MG63 (cell line): ENCODE measurements at regions not wholly inside any gene's neighbourhood (a gene's known extent, or its start where the extent isn't known, plus 50 kb on each side); places are given as distances from the start of the nearest gene placed in this dataset.

Experiments
- DNase-seq: peaks from one replicate; pipeline ENCODE4 v3.0.0-alpha.2; 2020
- H3K27me3 ChIP-seq: fragments of 250-450 bp; sonication (Bioruptor Pico); 2 replicates; pipeline ENCODE4 v1.5.1; 2020; ENCODE audit warnings: mild to moderate bottlenecking, moderate library complexity
- H3K36me3 ChIP-seq: fragments of 250-450 bp; sonication (Bioruptor Pico); 2 replicates; pipeline ENCODE4 v1.5.1; 2020; ENCODE audit warnings: mild to moderate bottlenecking, moderate library complexity
- H3K4me3 ChIP-seq: fragments of 250-450 bp; sonication (Bioruptor Pico); 2 replicates; pipeline ENCODE4 v1.5.1; 2020; ENCODE audit warnings: mild to moderate bottlenecking, moderate library complexity
- H3K9me3 ChIP-seq: fragments of 250-450 bp; sonication (Bioruptor Pico); 2 replicates; pipeline ENCODE4 v1.5.1; 2020; ENCODE audit warnings: mild to moderate bottlenecking, moderate library complexity

DNA sequence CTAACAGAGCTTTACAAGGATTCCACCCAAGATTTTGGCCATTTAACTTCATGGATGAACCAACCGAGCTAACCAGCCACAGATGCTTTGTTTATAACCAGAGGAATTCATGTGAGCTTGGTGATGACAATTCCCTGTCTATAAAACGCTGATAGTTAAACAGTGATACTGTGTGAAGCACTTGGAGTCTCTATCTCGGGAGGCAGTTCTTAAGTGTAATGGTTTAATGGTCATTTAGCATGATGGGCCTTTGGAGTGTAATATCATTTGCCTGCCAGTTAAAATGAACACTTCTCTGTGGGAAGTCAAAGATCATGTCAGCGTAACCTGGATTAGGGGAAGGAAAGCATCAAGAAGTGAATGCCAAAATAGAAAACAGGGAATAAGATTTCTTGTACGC lies 368.6 kb upstream of the THRB start:
- H3K36me3 ChIP-seq: no peaks in the 10 kb centered on the region
- DNase-seq: no peak
- H3K9me3 ChIP-seq: no peaks in the 10 kb centered on the region
- H3K4me3 ChIP-seq: no peak overlapping the region
- H3K27me3 ChIP-seq: no peaks in the 10 kb centered on the region

DNA sequence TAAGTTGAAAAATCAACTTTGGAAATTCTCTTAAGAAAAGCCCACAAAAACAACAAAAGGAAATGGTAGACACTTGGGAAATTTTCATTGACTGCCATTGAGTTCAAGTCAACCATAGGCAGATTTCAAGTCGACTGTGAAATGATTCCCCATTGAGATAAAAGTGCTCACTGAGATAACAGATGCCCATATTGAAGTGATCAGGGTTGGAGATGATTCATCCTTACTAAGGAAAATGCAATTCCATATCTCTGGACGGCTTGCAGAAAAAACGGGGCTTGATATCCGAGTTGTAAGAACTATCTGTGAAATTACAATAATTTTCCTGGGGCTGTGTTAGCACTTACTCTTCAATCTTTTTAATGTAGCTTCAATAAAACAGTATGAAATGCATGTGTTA lies 373.1 kb upstream of the THRB start:
- no peak for DNase-seq
- Histone ChIP-seq H3K27me3 (no peaks in the 10 kb centered on the region), H3K36me3 (no peaks in the 10 kb centered on the region), H3K9me3 (no peaks in the 10 kb centered on the region), H3K4me3 (no peak overlapping the region)

GRCh38 chr3:24881239-24881638 lies 386.6 kb upstream of the THRB start:
- Histone ChIP-seq H3K4me3 (no peak overlapping the region), H3K27me3 (no peaks in the 10 kb centered on the region), H3K9me3 (no peaks in the 10 kb centered on the region), H3K36me3 (no peaks in the 10 kb centered on the region)
- DNase-seq: no peak

- DNase-seq: no peak
- H3K27me3 ChIP-seq: no peaks in the 10 kb centered on the region
- H3K9me3 ChIP-seq: no peaks in the 10 kb centered on the region
- no peaks in the 10 kb centered on the region for H3K36me3 ChIP-seq
- H3K4me3 ChIP-seq: no peak overlapping the region
Measured at GRCh38 chr3:24886501-24886900, 391.9 kb upstream of the THRB start.

DNA sequence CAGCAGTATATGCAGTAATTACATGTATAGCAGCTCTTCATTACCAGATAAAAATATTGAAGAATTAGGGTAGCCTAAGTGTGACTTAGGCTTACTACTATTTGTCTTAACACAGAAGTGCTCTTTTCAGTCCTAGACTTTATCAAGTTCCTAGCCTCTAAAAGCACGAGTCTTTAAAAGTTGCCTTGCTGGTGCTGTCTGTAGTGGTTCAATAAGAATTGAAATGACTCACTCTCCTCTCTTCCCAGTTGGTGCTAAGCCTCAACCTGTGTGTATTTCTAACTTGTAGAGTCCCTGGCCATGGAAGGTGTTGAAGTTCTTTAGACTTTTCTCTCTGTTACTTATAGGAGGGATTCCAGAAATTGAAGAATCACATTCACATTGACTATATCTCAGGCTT lies 395.4 kb upstream of the THRB start:
- no peaks in the 10 kb centered on the region for H3K9me3 ChIP-seq
- H3K36me3 ChIP-seq: no peaks in the 10 kb centered on the region
- H3K27me3 ChIP-seq: no peaks in the 10 kb centered on the region
- no peak overlapping the region for H3K4me3 ChIP-seq
- no peak for DNase-seq

GRCh38 chr3:24899373-24899772 lies 404.7 kb upstream of the THRB start:
- DNase-seq: no peak

DNA sequence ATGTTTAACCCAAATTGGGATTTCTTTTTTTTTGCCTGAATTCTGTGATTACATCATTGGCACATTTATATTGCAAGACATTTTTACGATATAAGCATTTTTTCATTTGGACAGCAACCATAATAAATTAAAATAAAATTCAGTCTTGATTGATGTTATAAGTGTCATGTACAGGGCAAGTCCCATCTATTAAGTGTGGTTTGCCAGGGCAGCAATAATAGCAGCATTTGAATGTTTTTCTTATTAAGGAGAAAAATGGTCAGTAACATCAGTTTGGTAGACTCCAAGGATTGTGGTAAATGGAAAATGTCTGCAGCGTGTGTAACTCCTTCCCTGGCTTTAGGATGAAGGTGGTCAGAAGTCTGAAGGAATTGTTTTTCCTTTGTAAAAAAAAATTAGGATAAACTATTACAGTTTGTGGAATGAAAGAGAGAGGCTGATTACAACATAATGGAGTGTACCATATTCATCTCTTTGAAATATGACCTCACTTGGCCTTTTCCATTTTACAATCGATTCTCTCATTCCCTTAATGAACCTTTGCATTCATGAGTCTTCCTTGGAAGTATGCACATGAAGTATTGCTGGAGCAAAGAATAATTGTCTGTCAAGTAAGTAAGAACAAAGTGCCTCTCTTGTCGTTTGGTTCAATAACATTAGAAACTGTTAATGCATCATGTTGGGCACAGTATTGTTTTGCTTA lies 405.4 kb upstream of the THRB start:
- DNase-seq: no peak
- Histone ChIP-seq H3K36me3 (no peaks in the 10 kb centered on the region), H3K27me3 (no peaks in the 10 kb centered on the region), H3K9me3 (no peaks in the 10 kb centered on the region), H3K4me3 (no peak overlapping the region)

More at GRCh38 chr3:24899373-24899772, 404.7 kb upstream of the THRB start:
- Histone ChIP-seq H3K9me3 (no peaks in the 10 kb centered on the region), H3K4me3 (no peak overlapping the region), H3K36me3 (no peaks in the 10 kb centered on the region), H3K27me3 (no peaks in the 10 kb centered on the region)

DNA sequence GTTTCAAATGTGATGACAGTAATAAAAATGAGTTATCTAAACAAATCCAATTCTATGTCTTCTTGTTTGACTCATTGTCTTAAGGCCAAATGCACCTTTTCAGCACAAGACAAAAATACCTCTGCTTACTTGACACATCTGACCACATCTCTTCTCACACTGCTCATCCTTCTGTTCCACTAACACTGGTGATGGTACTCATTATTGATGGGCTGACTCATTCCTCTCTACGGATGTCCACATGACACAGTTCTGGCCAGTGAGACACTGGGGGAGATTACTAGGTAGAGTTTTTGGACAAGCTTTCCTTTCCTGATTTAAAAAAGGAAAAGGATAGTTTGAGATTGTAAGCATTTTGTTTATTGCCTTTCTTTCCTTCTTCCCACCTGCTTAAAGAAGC lies 410.6 kb upstream of the THRB start:
- no peaks in the 10 kb centered on the region for H3K9me3 ChIP-seq
- no peaks in the 10 kb centered on the region for H3K36me3 ChIP-seq
- DNase-seq: no peak
- H3K27me3 ChIP-seq: no peaks in the 10 kb centered on the region
- H3K4me3 ChIP-seq: no peak overlapping the region

GRCh38 chr3:24907106-24907505 lies 412.5 kb upstream of the THRB start:
- Histone ChIP-seq H3K9me3 (no peaks in the 10 kb centered on the region), H3K4me3 (no peak overlapping the region), H3K27me3 (no peaks in the 10 kb centered on the region), H3K36me3 (no peaks in the 10 kb centered on the region)
- no peak for DNase-seq

GRCh38 chr3:24911076-24911475 lies 416.4 kb upstream of the THRB start:
- DNase-seq: no peak
- H3K27me3 ChIP-seq: no peaks in the 10 kb centered on the region
- no peak overlapping the region for H3K4me3 ChIP-seq
- H3K9me3 ChIP-seq: no peaks in the 10 kb centered on the region
- H3K36me3 ChIP-seq: no peaks in the 10 kb centered on the region

DNA sequence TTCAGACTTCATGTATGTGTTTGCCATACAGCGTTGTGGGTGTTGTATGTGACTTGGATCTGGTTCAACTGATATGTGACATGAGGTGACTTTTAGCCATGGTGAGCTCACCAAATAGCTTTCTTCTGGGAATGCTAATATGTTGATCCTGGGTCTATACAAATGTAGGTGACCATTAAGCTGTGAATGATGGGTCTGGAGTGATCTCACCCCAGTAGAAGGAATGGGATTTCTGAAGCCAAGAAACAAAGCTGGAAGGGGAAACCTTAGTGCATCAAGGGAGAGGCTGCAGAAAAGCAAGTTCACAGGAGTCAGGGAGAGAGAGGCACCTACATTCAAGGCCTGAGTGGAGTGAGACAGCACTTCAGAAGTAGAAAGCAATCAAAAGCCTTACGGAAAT lies 421.0 kb upstream of the THRB start:
- no peaks in the 10 kb centered on the region for H3K36me3 ChIP-seq
- no peak overlapping the region for H3K4me3 ChIP-seq
- DNase-seq: no peak
- H3K27me3 ChIP-seq: no peaks in the 10 kb centered on the region
- H3K9me3 ChIP-seq: no peaks in the 10 kb centered on the region

- H3K4me3 ChIP-seq: no peak overlapping the region
- H3K36me3 ChIP-seq: no peaks in the 10 kb centered on the region
- H3K9me3 ChIP-seq: no peaks in the 10 kb centered on the region
- no peaks in the 10 kb centered on the region for H3K27me3 ChIP-seq
- DNase-seq: no peak
Measured at GRCh38 chr3:24917908-24918307, 423.3 kb upstream of the THRB start.

DNA sequence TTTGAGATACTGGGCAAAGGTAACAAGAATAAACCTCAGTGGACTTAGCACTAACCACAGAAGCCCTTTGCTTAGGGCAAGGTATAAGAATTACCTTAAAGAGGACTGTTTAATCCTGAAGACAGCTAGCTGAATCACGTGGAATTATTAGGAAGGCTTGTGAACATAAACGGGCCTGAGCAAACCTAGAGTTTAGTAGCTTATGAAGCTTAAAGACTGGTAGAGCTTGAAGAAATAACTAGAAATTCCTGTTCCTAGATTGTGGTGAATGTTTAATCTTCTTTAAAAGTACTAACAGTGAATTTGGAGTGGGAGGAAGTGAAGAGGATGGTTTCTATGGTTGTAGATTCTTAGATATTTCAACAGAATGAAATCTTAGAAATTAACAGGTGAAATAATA lies 428.9 kb upstream of the THRB start:
- DNase-seq: no peak
- no peaks in the 10 kb centered on the region for H3K36me3 ChIP-seq
- H3K9me3 ChIP-seq: no peaks in the 10 kb centered on the region
- no peak overlapping the region for H3K4me3 ChIP-seq
- H3K27me3 ChIP-seq: no peaks in the 10 kb centered on the region

- Histone ChIP-seq H3K36me3 (no peaks in the 10 kb centered on the region), H3K27me3 (no peaks in the 10 kb centered on the region), H3K4me3 (no peak overlapping the region), H3K9me3 (no peaks in the 10 kb centered on the region)
- DNase-seq: no peak
Measured at GRCh38 chr3:24929521-24929920, 434.9 kb upstream of the THRB start.

DNA sequence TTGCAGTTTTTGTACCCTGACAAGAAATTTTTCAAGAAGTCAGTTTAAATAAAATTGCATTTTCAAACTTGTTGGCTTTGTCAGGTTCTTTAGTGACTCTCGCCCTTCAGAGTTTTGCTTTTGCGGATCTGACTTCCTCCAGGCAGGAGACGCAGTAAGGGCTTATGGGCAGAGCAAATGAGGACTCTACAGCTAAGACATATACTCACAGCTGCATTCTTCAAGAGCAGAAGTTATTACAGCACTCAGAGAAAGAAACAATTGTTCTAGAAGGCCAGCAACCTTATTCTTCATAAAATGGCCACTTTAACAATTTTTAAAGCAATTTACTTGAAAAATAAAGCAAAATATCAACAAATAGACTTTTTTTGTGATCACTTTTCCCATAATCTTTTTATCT lies 438.8 kb upstream of the THRB start:
- no peaks in the 10 kb centered on the region for H3K36me3 ChIP-seq
- no peak for DNase-seq
- no peaks in the 10 kb centered on the region for H3K9me3 ChIP-seq
- H3K4me3 ChIP-seq: no peak overlapping the region
- no peaks in the 10 kb centered on the region for H3K27me3 ChIP-seq

DNA sequence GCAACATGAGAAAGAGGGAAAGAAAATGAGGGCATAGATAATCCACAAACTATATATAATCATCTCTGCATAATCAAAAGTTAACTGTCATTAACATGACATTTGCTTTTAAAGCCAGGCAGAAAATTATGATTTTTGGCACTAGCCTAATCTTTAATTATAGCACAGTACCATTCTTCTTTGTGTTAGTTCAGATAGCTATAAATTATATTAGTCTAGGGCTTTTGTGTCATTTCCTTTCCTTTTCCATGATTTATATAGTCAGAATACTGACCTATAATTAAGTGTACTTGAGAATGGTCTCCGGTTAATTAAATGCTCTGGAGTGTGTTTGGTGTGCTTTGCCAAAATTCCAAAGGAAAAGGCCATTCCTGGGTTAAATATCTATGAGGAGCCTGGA lies 441.9 kb upstream of the THRB start:
- Histone ChIP-seq H3K4me3 (no peak overlapping the region), H3K36me3 (no peaks in the 10 kb centered on the region), H3K27me3 (no peaks in the 10 kb centered on the region), H3K9me3 (no peaks in the 10 kb centered on the region)
- DNase-seq: no peak

DNA sequence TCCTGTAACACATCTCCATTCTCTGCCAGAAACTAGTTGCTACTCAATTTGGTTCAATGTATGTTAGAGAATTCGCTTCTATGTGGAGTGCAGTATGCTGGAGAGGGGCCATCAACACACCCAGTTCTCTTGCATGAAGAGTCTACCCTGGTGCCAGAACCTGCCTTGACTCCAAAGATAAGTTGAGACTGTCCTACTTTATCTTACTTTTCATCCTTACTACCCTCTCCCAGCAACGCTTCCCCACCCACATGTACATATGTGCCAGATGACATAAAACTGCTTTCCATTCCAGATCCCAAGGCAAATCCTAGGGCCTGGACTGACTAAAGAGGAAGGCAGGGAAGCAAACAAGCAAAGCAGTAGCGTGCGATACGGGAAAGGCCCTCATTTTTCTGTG lies 442.6 kb upstream of the THRB start:
- DNase-seq: no peak

DNA sequence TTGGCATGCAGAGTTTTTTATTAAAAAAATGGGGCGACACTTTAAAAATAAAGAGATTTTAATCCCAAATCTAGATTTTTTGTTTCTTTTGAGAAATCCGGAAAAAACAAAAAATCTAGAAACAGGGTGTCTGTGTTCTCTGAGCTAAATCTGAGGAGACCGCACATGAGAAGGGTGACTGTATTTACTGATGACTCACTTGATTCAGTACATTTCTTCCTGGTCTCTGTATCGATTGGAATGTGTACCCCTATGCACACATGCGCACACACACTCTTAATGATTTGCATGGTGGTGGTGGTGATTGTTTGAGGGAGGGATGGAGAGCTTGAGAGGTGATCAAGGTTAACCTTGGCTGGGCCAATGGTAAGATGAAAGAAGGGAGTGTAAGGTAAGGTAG lies 443.1 kb upstream of the THRB start:
- H3K4me3 ChIP-seq: no peak overlapping the region
- no peak for DNase-seq
- no peaks in the 10 kb centered on the region for H3K36me3 ChIP-seq
- H3K9me3 ChIP-seq: no peaks in the 10 kb centered on the region
- no peaks in the 10 kb centered on the region for H3K27me3 ChIP-seq

More for the DNA sequence above, 442.6 kb upstream of the THRB start:
- H3K9me3 ChIP-seq: no peaks in the 10 kb centered on the region
- no peaks in the 10 kb centered on the region for H3K36me3 ChIP-seq
- no peaks in the 10 kb centered on the region for H3K27me3 ChIP-seq
- no peak overlapping the region for H3K4me3 ChIP-seq

DNA sequence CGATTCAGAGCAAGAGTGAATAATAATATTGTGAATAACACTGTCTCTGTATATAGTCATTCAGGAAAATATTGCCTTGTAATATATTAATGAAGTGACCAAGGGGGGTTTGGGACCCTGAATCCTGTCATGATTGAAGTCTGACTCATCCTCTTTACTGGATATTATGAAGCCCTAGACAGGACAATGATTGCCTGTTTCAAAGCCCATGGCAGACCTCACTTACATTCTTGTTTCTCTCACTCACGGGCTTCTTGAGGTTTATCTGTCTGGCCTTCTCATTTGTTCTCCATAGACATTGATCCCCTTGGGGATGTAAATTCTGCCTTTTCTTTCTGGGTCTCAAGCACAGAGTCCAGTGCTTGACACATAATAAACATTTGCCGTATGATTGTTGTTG lies 449.3 kb upstream of the THRB start:
- Histone ChIP-seq H3K36me3 (no peaks in the 10 kb centered on the region), H3K9me3 (no peaks in the 10 kb centered on the region), H3K27me3 (no peaks in the 10 kb centered on the region), H3K4me3 (no peak overlapping the region)
- no peak for DNase-seq
